ENCODE measurements at regions not wholly inside any gene's neighbourhood (a gene's known extent, or its start where the extent isn't known, plus 50 kb on each side); places are given as distances from the start of the nearest gene placed in this dataset.
A peak's percentile ranks its signal among the peaks of the same experiment; 100 is the strongest.

GRCh38 chr9:106724566-106724965 lies 138.4 kb upstream of the ZNF462 start:
- DNase-seq: no peak

GRCh38 chr9:106726070-106726815 lies 136.7 kb upstream of the ZNF462 start:
- no peak for DNase-seq

GRCh38 chr9:106727969-106728368 lies 135.0 kb upstream of the ZNF462 start:
- DNase-seq: no peak

DNA sequence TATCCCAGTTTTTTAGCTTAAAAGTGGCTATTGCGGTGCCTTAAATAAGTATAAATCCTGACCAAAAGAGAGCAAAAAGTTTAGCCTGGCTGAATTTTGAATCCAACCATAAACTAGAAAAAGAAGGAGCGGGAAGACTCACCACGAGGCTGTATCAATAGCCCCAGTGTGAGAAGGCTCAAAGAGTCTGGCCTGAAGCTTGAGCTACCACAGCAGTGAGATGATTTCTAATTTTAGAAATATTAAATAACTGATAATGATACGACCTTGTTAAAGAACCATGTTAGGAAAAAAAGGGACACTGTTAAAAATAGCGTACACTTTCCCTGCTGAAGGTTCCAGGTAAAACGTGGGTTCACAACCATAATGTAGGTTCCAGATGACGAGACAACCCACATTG lies 134.1 kb upstream of the ZNF462 start:
- DNase-seq: no peak

DNA sequence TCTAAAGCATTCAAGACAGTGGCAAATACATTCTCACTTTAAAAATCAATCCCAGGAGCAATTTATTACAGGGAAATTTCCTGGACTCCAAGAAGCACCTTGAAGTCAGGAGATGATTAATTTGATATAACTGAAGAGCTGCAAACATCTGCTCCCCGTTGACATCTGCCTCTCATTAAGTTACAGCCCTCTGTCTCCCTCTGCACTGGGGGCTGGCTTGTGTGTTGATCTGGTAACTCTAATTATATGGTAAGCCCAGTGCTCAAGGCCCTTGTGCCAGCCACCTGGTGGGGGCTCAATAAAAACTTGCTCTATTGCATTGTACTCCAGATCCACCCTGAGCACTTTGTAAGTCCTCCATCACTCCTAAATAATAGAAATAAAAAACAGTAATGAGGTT lies 131.1 kb upstream of the ZNF462 start:
- DNase-seq: no peak

- no peak for DNase-seq
These were observed 129.1 kb upstream of the ZNF462 start for GRCh38 chr9:106733828-106734380.

- no peak for DNase-seq
These were observed 125.5 kb upstream of the ZNF462 start for GRCh38 chr9:106737516-106737915.

- DNase-seq: no peak
These were observed 124.9 kb upstream of the ZNF462 start for GRCh38 chr9:106738109-106738508.

DNA sequence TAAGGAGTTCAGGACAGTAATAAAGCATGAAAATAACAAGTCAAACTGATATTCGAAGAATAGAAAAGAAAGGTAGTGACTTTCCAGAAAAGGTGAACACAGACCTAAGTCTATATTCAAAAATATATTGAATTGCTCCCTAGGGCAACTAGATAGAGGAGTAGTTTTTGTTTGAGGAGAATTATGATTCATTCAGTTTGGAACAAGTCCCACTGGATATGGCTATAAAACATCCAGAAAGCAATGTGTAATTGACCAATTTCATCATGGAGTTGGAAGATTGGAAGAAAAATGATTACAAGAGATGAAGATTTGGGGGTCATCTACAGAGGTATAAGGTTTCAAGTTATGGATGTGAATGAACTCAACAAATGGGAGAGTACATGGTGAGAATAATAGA lies 117.5 kb upstream of the ZNF462 start:
- DNase-seq: no peak

- DNase-seq: no peak
These were observed 117.1 kb upstream of the ZNF462 start for GRCh38 chr9:106745876-106746275.

GRCh38 chr9:106751681-106752080 lies 111.3 kb upstream of the ZNF462 start:
- no peak for DNase-seq

DNA sequence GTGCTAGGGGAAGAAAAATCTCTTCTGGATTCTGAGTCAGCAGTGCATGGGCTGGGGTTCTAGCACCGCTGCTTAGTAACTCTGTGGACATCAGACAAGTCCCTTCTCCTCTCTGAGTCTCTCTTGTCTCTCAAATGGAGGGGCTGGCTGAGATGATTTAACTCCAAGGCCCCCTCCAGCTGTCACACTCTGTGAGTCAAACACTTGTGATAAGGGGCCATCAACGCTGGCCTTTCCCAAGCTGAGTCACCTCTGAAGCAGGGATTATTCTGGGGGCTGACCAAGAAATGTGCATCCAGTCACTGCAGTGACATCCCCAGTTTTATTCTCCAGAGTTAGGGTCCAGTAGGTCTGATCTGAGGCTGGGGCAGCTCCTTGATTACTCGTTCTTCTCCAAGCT lies 110.4 kb upstream of the ZNF462 start:
- no peak for DNase-seq

- peak in 1 of 2 donors; percentile 20 for DNase-seq
These were observed 109.8 kb upstream of the ZNF462 start for GRCh38 chr9:106753155-106753671.

- DNase-seq: no peak
These were observed 107.2 kb upstream of the ZNF462 start for GRCh38 chr9:106755736-106756135.

DNA sequence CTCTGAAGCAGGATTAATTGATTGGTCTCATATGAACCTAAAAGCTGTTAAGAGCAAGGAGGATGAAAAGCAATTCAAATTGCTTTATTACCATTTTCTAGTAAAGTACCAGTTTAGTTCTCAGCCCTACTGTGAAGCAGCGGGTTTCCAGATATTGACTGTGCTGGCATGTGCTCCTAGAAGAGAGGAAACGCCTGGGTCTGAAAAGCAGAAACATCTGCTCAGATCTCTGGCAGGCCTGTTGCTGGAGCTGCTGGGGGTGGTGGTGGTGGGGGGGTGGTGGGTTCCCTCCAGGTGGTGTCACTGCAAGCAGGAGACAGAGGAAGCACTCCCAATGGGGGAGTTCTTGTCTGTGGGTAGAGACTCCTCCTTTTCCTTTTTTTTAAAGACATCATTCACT lies 105.5 kb upstream of the ZNF462 start:
- no peak for DNase-seq

- no peak for DNase-seq
These were observed 104.1 kb upstream of the ZNF462 start for GRCh38 chr9:106758911-106759310.

GRCh38 chr9:106761493-106761892 lies 101.5 kb upstream of the ZNF462 start:
- DNase-seq: no peak

DNA sequence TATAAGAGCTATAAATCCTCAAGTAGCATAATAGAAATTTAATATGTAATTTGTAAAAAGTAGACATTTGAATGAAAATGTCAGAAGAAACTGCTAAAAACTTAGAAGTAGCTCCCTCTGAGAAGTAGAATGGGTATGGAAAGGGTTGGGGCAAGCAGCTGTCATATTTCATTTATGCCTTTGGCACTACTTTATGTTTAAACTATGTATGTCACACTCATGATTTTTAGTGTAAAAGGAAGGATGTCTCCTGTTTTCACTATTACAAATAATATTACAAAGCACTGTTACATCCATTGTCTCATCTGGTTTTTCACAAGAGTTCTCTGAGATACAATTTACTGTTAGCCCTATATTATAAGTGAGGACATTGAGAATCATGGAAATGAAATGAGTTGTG lies 96.3 kb upstream of the ZNF462 start:
- no peak for DNase-seq

DNA sequence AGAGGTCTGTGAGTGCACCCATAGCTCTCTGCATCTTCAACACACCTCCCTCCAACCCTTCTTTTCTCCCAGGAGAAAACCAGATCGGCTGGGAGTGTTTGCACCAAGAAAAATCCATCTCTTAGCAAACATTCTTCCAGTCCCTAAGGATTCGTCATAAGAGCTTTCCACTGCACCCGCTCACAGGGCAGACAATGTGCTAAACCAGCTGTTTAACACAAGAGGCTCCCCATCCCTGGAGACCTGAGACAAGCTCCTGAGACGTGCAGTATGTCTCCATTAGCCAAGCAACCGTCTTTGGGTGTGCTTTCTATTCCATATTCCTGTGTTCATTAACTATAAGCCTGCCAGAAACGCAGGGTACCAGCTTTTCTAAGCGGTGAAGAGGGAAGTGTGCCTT lies 93.6 kb upstream of the ZNF462 start:
- no peak for DNase-seq

- DNase-seq: no peak
These were observed 91.4 kb upstream of the ZNF462 start for GRCh38 chr9:106771608-106772007.

- no peak for DNase-seq
These were observed 90.3 kb upstream of the ZNF462 start for GRCh38 chr9:106772523-106773290.

- DNase-seq: no peak
These were observed 89.2 kb upstream of the ZNF462 start for GRCh38 chr9:106773750-106774149.

GRCh38 chr9:106775960-106776359 lies 87.0 kb upstream of the ZNF462 start:
- DNase-seq: no peak

DNA sequence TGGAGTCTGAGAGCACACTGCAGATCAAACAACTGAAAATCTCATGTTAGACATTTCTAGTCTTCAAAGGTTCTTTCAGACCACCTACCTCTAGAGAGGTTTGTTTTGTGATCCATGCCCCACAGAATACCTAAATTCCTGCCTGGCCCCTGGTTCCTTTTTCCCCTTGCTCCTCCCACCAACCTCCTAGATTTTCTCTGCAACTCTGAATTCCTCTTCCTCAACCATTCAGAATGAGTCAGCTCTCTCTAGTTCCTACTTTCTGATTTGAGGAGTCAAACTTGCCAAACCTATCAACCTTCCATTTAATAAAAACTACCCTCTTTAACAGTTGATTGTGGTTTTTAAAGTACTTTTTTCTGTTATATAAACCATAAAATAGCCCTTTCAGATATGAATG lies 83.2 kb upstream of the ZNF462 start:
- no peak for DNase-seq
